ENCODE measurements at regions not wholly inside any gene's neighbourhood (a gene's known extent, or its start where the extent isn't known, plus 50 kb on each side); places are given as distances from the start of the nearest gene placed in this dataset.

DNA sequence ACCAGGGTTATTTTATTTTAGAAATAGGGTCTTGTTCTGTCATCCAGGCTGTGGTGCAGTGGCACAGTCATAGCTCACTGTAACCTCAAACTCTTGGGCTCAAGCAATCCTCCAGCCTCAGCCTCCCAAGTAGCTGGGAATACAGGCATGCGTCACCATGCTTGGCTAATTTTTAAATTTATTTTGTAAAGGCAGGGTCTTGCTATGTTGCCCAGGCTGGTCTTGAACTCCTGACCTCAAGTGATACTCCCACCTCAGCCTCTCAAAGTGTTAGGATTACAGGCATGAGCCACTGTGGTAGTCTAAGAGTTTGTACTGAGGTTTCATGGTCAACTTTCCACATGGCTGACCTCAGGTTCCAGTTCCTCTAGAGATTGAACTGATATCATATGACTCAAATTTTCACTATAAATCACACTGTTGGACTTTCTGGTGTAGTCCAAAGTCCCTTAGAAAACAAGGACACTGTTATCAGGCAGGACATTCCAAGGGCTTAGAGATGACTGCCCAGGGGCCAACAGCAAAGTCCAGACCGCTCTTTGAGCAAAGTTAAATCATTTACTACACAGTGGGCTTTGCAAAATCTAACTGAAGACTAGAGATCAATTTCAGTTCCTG lies 82.0 kb upstream of the MEX3C start:
- Histone ChIP-seq H3K4me1 (ENCODE audit: insufficient read depth, low read length) (peaks cover 4% of the 10 kb centered on the region; the same call in 1 of the 2 replicates), H2BK5ac (ENCODE audit: insufficient read length, low read length) (no peak overlapping the region), H3K4me2 (ENCODE audit: insufficient read depth, insufficient read length, low read length) (no peak overlapping the region), H4K20me1 (ENCODE audit: control insufficient read depth, insufficient read depth, insufficient read length) (no peaks in the 10 kb centered on the region), H3K18ac (ENCODE audit: insufficient read length, low read depth, low read length) (no peak overlapping the region), H3K23me2 (ENCODE audit: insufficient read length, low read depth, low read length, poor library complexity, severe bottlenecking) (no peaks in the 10 kb centered on the region), H3K9me3 (ENCODE audit: control insufficient read depth, low read depth, low read length) (no peaks in the 10 kb centered on the region), H4K8ac (replicated peaks; ENCODE audit: insufficient read length, low read depth, low read length) (no peak overlapping the region), H2BK120ac (ENCODE audit: low read depth, low read length, poor library complexity, severe bottlenecking) (no peak overlapping the region), H3K27me3 (ENCODE audit: insufficient read depth, low read length) (no peaks in the 10 kb centered on the region), H2AK5ac (ENCODE audit: insufficient read length, low read length) (no peak overlapping the region), H3K14ac (ENCODE audit: insufficient read depth, low read length) (no peak overlapping the region), H4K91ac (ENCODE audit: insufficient read length, low read depth, low read length) (no peak overlapping the region), H3K9ac (ENCODE audit: extremely low read depth, insufficient read length, low read length) (no peak overlapping the region), H3K4ac (ENCODE audit: low read depth, low read length) (no peak overlapping the region), H2BK15ac (ENCODE audit: low read depth, low read length) (no peak overlapping the region), H2BK12ac (ENCODE audit: insufficient read length, low read depth, low read length) (no peak overlapping the region), H3K79me1 (ENCODE audit: insufficient read depth, low read depth, low read length, poor library complexity, severe bottlenecking) (no peaks in the 10 kb centered on the region), H3T11ph (ENCODE audit: low read length) (no peak overlapping the region), H3K23ac (ENCODE audit: insufficient read length, low read depth, low read length) (no peak overlapping the region), H3K56ac (ENCODE audit: insufficient read length, low read depth, low read length) (no peak overlapping the region), H4K5ac (ENCODE audit: insufficient read length, low read depth, low read length) (no peak overlapping the region), H3K27ac (ENCODE audit: insufficient read length, low read depth, low read length) (no peak overlapping the region), H3K79me2 (ENCODE audit: insufficient read depth, low read length) (no peaks in the 10 kb centered on the region), H2BK20ac (ENCODE audit: low read depth, low read length, poor library complexity, severe bottlenecking) (no peak overlapping the region), H2AFZ (ENCODE audit: low read length) (no peak overlapping the region)
- no peaks in the 10 kb centered on the region for H3K27me3 Mint-ChIP-seq (ENCODE audit: low read depth)
- H3K4me1 Mint-ChIP-seq, result peaks cover 33% of the 10 kb centered on the region in 2 experiments
- peaks cover 0 to 3% (median 0%) of the 10 kb centered on the region in 3 experiments; a peak in 1 of 7 replicates for H3K36me3 Mint-ChIP-seq (ENCODE audit: insufficient read depth in 1 of 3, low read depth in 3 of 3)
- no peak overlapping the region for H3K4me3 Mint-ChIP-seq
- no peak for DNase-seq
- no CpG with 5 or more reads among the region's 2 CpGs for WGBS (ENCODE audit: extremely low coverage, insufficient read length, low lambda C conversion rate)
- H3K27ac Mint-ChIP-seq, result no peak overlapping the region
- no peaks in the 10 kb centered on the region; a peak in 1 of 5 replicates for H3K9me3 Mint-ChIP-seq
- TF ChIP-seq CTCF (conservative IDR thresholded peaks at IDR 0.05), result no peak
